Neural cell (in vitro differentiated cells): ENCODE measurements at regions not wholly inside any gene's neighbourhood (a gene's known extent, or its start where the extent isn't known, plus 50 kb on each side); places are given as distances from the start of the nearest gene placed in this dataset.

ENCODE experiments used
- H2AFZ ChIP-seq: fragments of 200-600, 300-800 bp; sonication (generic), shearing (Covaris generic); 2 replicates; pipeline ENCODE4 v1.6.0; 2014; ENCODE audit warnings: low read depth, mild to moderate bottlenecking, antibody characterized with exemption, low read length, moderate library complexity
- H3F3A ChIP-seq: fragments of 200-600 bp; shearing (Covaris generic); 2 replicates; pipeline ENCODE4 v1.6.1; 2016; ENCODE audit warnings: mild to moderate bottlenecking, moderate library complexity, mixed read lengths, antibody characterized with exemption, low read length; ENCODE audit not compliant: insufficient read depth, poor library complexity, severe bottlenecking
- H3K27ac ChIP-seq: fragments of 200-600, 300-800 bp; sonication (generic), shearing (Covaris generic); 2 replicates; pipeline ENCODE4 v1.5.1; 2014; ENCODE audit warnings: mild to moderate bottlenecking, low read length, moderate library complexity
- H3K27me3 ChIP-seq: fragments of 300-800, 200-600 bp; sonication (generic), shearing (Covaris generic); 2 replicates; pipeline ENCODE4 v1.6.0; 2014; ENCODE audit warnings: mild to moderate bottlenecking, low read depth, low read length, moderate library complexity; ENCODE audit not compliant: insufficient read depth
- H3K36me3 ChIP-seq: fragments of 300-800, 200-600 bp; sonication (generic), shearing (Covaris generic); 2 replicates; pipeline ENCODE4 v1.5.1; 2014; ENCODE audit warnings: mild to moderate bottlenecking, antibody characterized with exemption, low read length, moderate library complexity; ENCODE audit not compliant: insufficient read depth
- H3K4me2 ChIP-seq: fragments of 300-800, 200-600 bp; sonication (generic), shearing (Covaris generic); 2 replicates; pipeline ENCODE4 v1.6.0; 2014; ENCODE audit warnings: mild to moderate bottlenecking, low read length
- H3K4me3 ChIP-seq: fragments of 300-800, 200-600 bp; sonication (generic), shearing (Covaris generic); 2 replicates; pipeline ENCODE4 v1.5.1; 2014; ENCODE audit warnings: mild to moderate bottlenecking, low read length, moderate library complexity
- H3K79me2 ChIP-seq: fragments of 200-600 bp; shearing (Covaris generic); replicated peaks from 2 replicates; pipeline ENCODE4 v1.6.0; 2014; ENCODE audit warnings: mild to moderate bottlenecking, low read length, moderate library complexity; ENCODE audit not compliant: insufficient read depth
- H3K9ac ChIP-seq: fragments of 300-800, 200-600 bp; sonication (generic), shearing (Covaris generic); 2 replicates; pipeline ENCODE4 v1.6.1; 2016; ENCODE audit warnings: mild to moderate bottlenecking, low read length, mixed read lengths
- H3K9me2 ChIP-seq: fragments of 200-600 bp; shearing (Covaris generic); 2 replicates; pipeline ENCODE4 v1.6.1; 2016; ENCODE audit warnings: mild to moderate bottlenecking, low read length, mixed read lengths; ENCODE audit not compliant: insufficient read depth
- H3K9me3 ChIP-seq: fragments of 200-600, 300-800 bp; sonication (generic), shearing (Covaris generic); 2 replicates; pipeline ENCODE4 v1.6.1; 2016; ENCODE audit warnings: mild to moderate bottlenecking, mixed run types, low read length, moderate library complexity, mixed read lengths
- H4K20me1 ChIP-seq: fragments of 200-600 bp; shearing (Covaris generic); 2 replicates; pipeline ENCODE4 v1.6.1; 2016; ENCODE audit warnings: mild to moderate bottlenecking, mixed run types; ENCODE audit not compliant: insufficient read depth
- CTCF ChIP-seq: fragments of 450-650 bp; IDR thresholded peaks from 2 replicates; pipeline ENCODE4 v1.5.1; 2014; ENCODE audit warnings: antibody characterized with exemption, mild to moderate bottlenecking, moderate library complexity; ENCODE audit not compliant: poor library complexity, severe bottlenecking
- EP300 ChIP-seq: fragments of 450-650 bp; conservative IDR thresholded peaks from 2 replicates; pipeline ENCODE4 v1.6.1; 2014; ENCODE audit warnings: antibody characterized with exemption, mild to moderate bottlenecking, moderate library complexity; ENCODE audit not compliant: poor library complexity, severe bottlenecking
- EZH2 ChIP-seq: fragments of 200-600, 300-800 bp; shearing (Covaris generic), sonication (generic); IDR thresholded peaks from 2 replicates; pipeline ENCODE4 v1.6.1; 2014; ENCODE audit warnings: antibody characterized with exemption, low read length, borderline replicate concordance, mild to moderate bottlenecking; ENCODE audit not compliant: insufficient read depth, poor library complexity, severe bottlenecking
- MXI1 ChIP-seq: fragments of 450-650 bp; conservative IDR thresholded peaks from 2 replicates; pipeline ENCODE4 v1.6.1; 2014; ENCODE audit warnings: antibody characterized with exemption, mild to moderate bottlenecking; ENCODE audit not compliant: poor library complexity, severe bottlenecking
- POLR2AphosphoS5 ChIP-seq: IDR thresholded peaks from 2 replicates; pipeline ENCODE4 v1.6.1; 2012
- RAD21 ChIP-seq: fragments of 450-650 bp; conservative IDR thresholded peaks from 2 replicates; pipeline ENCODE4 v1.6.1; 2014; ENCODE audit warnings: antibody characterized with exemption, mild to moderate bottlenecking, moderate library complexity
- SMC3 ChIP-seq: fragments of 450-650 bp; conservative IDR thresholded peaks from 2 replicates; pipeline ENCODE4 v1.6.1; 2014; ENCODE audit warnings: antibody characterized with exemption, mild to moderate bottlenecking, moderate library complexity; ENCODE audit not compliant: poor library complexity
- TAF1 ChIP-seq: IDR thresholded peaks from 2 replicates; pipeline ENCODE4 v1.6.1; 2012; ENCODE audit warnings: low read depth
- TF ChIP-seq, protein P1 (sequence below): IDR thresholded peaks from 2 replicates; pipeline ENCODE4 v1.6.1; 2012; ENCODE audit warnings: borderline replicate concordance

- Histone ChIP-seq H3K36me3 (no peaks in the 10 kb centered on the region), H3K27ac (no peak overlapping the region), H3K4me2 (no peak overlapping the region), H3K9ac (no peak overlapping the region), H3K27me3 (no peaks in the 10 kb centered on the region), H3K9me3 (no peaks in the 10 kb centered on the region), H2AFZ (no peak overlapping the region), H3K4me3 (no peak overlapping the region), H3K9me2 (no peaks in the 10 kb centered on the region), H3F3A (no peaks in the 10 kb centered on the region), H4K20me1 (no peaks in the 10 kb centered on the region), H3K79me2 (no peaks in the 10 kb centered on the region)
- TF ChIP-seq CTCF (no peak), RAD21 (no peak), EP300 (no peak), POLR2AphosphoS5 (no peak), SMC3 (no peak), MXI1 (no peak), EZH2 (no peak), TAF1 (no peak)
- TF ChIP-seq, protein P1, sequence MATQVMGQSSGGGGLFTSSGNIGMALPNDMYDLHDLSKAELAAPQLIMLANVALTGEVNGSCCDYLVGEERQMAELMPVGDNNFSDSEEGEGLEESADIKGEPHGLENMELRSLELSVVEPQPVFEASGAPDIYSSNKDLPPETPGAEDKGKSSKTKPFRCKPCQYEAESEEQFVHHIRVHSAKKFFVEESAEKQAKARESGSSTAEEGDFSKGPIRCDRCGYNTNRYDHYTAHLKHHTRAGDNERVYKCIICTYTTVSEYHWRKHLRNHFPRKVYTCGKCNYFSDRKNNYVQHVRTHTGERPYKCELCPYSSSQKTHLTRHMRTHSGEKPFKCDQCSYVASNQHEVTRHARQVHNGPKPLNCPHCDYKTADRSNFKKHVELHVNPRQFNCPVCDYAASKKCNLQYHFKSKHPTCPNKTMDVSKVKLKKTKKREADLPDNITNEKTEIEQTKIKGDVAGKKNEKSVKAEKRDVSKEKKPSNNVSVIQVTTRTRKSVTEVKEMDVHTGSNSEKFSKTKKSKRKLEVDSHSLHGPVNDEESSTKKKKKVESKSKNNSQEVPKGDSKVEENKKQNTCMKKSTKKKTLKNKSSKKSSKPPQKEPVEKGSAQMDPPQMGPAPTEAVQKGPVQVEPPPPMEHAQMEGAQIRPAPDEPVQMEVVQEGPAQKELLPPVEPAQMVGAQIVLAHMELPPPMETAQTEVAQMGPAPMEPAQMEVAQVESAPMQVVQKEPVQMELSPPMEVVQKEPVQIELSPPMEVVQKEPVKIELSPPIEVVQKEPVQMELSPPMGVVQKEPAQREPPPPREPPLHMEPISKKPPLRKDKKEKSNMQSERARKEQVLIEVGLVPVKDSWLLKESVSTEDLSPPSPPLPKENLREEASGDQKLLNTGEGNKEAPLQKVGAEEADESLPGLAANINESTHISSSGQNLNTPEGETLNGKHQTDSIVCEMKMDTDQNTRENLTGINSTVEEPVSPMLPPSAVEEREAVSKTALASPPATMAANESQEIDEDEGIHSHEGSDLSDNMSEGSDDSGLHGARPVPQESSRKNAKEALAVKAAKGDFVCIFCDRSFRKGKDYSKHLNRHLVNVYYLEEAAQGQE: no peak
Observed at GRCh38 chr2:23148342-23148741, 236.6 kb upstream of the KLHL29 start.

- no peaks in the 10 kb centered on the region for H4K20me1 ChIP-seq
Observed at GRCh38 chr2:23149777-23150176, 235.2 kb upstream of the KLHL29 start.

More at GRCh38 chr2:23149777-23150176, 235.2 kb upstream of the KLHL29 start:
- no peaks in the 10 kb centered on the region for H3K9me2 ChIP-seq
- no peak overlapping the region for H3K4me3 ChIP-seq
- H3K27ac ChIP-seq: no peak overlapping the region
- no peaks in the 10 kb centered on the region for H3F3A ChIP-seq
- H3K27me3 ChIP-seq: no peaks in the 10 kb centered on the region
- no peak overlapping the region for H2AFZ ChIP-seq
- no peaks in the 10 kb centered on the region for H3K36me3 ChIP-seq
- no peaks in the 10 kb centered on the region for H3K9me3 ChIP-seq
- no peak overlapping the region for H3K9ac ChIP-seq
- no peaks in the 10 kb centered on the region for H3K79me2 ChIP-seq
- H3K4me2 ChIP-seq: no peak overlapping the region
- no peak for TF ChIP-seq MXI1
- TF ChIP-seq, protein P1: no peak
- no peak for TF ChIP-seq POLR2AphosphoS5
- no peak for TF ChIP-seq EZH2
- no peak for TF ChIP-seq TAF1
- TF ChIP-seq EP300: no peak
- no peak for TF ChIP-seq SMC3
- TF ChIP-seq CTCF: no peak
